Neural progenitor cell (in vitro differentiated cells): ENCODE measurements at regions not wholly inside any gene's neighbourhood (a gene's known extent, or its start where the extent isn't known, plus 50 kb on each side); places are given as distances from the start of the nearest gene placed in this dataset.

Experiments
- DNase-seq: peaks from one replicate; pipeline ENCODE4 v3.0.0-alpha.2; 2016; ENCODE audit warnings: low spot score
- H2AFZ ChIP-seq: fragments of 200-600 bp; sonication (generic); replicated peaks from 2 replicates; pipeline ENCODE4 v1.6.1; 2016; ENCODE audit warnings: antibody characterized with exemption
- H3F3A ChIP-seq: fragments of 200-600 bp; sonication (generic); 2 replicates; pipeline ENCODE4 v1.6.1; 2016; ENCODE audit warnings: antibody characterized with exemption, low read depth
- H3K27ac ChIP-seq: fragments of 200-600 bp; sonication (generic); 2 replicates; pipeline ENCODE4 v1.5.1; 2016; ENCODE audit warnings: mild to moderate bottlenecking
- H3K27me3 ChIP-seq: fragments of 200-600 bp; sonication (generic); 2 replicates; pipeline ENCODE4 v1.6.1; 2016; ENCODE audit warnings: mild to moderate bottlenecking, moderate library complexity
- H3K36me3 ChIP-seq: fragments of 200-600 bp; sonication (generic); 2 replicates; pipeline ENCODE4 v1.5.1; 2016
- H3K4me1 ChIP-seq: fragments of 200-600 bp; sonication (generic); 2 replicates; pipeline ENCODE4 v1.6.1; 2016; ENCODE audit warnings: mixed run types
- H3K4me2 ChIP-seq: fragments of 200-600 bp; sonication (generic); 2 replicates; pipeline ENCODE4 v1.6.1; 2016
- H3K4me3 ChIP-seq: fragments of 200-600 bp; sonication (generic); 2 replicates; pipeline ENCODE4 v1.5.1; 2016
- H3K79me2 ChIP-seq: fragments of 200-600 bp; sonication (generic); 2 replicates; pipeline ENCODE4 v1.6.1; 2016; ENCODE audit warnings: low read depth
- H3K9ac ChIP-seq: fragments of 200-600 bp; sonication (generic); 2 replicates; pipeline ENCODE4 v1.6.1; 2016
- H3K9me3 ChIP-seq: fragments of 200-600 bp; sonication (generic); 2 replicates; pipeline ENCODE4 v1.5.1; 2016; ENCODE audit warnings: low read depth
- H4K20me1 ChIP-seq: fragments of 200-600 bp; sonication (generic); 2 replicates; pipeline ENCODE4 v1.6.1; 2016; ENCODE audit warnings: low read depth
- H3K27ac Mint-ChIP-seq: 3 replicates; pipeline ENCODE4 v1.8.0; 2021; ENCODE audit warnings: mixed read lengths
- H3K27me3 Mint-ChIP-seq: 2 replicates; pipeline ENCODE4 v1.8.0; 2022; ENCODE audit warnings: low read depth, mild to moderate bottlenecking, inconsistent platforms, moderate library complexity, mixed read lengths; ENCODE audit not compliant: insufficient read depth
- H3K36me3 Mint-ChIP-seq: 3 replicates; pipeline ENCODE4 v1.8.0; 2021; ENCODE audit warnings: mixed read lengths
- H3K4me1 Mint-ChIP-seq: 3 replicates; pipeline ENCODE4 v1.8.0; 2021; ENCODE audit warnings: mixed read lengths
- H3K4me3 Mint-ChIP-seq: 3 replicates; pipeline ENCODE4 v1.8.0; 2021; ENCODE audit warnings: mild to moderate bottlenecking, moderate library complexity, mixed read lengths
- H3K9me3 Mint-ChIP-seq: 3 replicates; pipeline ENCODE4 v1.8.0; 2020; ENCODE audit warnings: mixed read lengths
- CTCF ChIP-seq: fragments of 200-600 bp; sonication (generic); IDR thresholded peaks from 2 replicates; pipeline ENCODE4 v1.5.1; 2017; ENCODE audit warnings: antibody characterized with exemption, mild to moderate bottlenecking
- EZH2 ChIP-seq: fragments of 200-600 bp; sonication (generic); IDR thresholded peaks from 2 replicates; pipeline ENCODE4 v1.6.1; 2017; ENCODE audit warnings: antibody characterized with exemption, mild to moderate bottlenecking, moderate library complexity
- EZH2phosphoT487 ChIP-seq: fragments of 200-600 bp; sonication (generic); IDR thresholded peaks from 2 replicates; pipeline ENCODE4 v1.6.1; 2017; ENCODE audit warnings: antibody characterized with exemption

- H3K36me3 Mint-ChIP-seq: no peaks in the 10 kb centered on the region
- H3K36me3 ChIP-seq: no peaks in the 10 kb centered on the region
Observed at GRCh38 chr12:90819709-90820108, 135.3 kb downstream of the CCER1 start.

GRCh38 chr12:90816353-90817089 is 138.5 kb downstream of the CCER1 start:
- Histone ChIP-seq H3K4me3 (no peak overlapping the region), H3K27ac (no peak overlapping the region), H3K9ac (no peak overlapping the region), H2AFZ (no peak overlapping the region), H3F3A (no peaks in the 10 kb centered on the region), H3K79me2 (no peaks in the 10 kb centered on the region), H3K27me3 (no peaks in the 10 kb centered on the region), H3K4me2 (no peak overlapping the region), H4K20me1 (no peaks in the 10 kb centered on the region), H3K9me3 (no peaks in the 10 kb centered on the region), H3K4me1 (no peaks in the 10 kb centered on the region), H3K36me3 (no peaks in the 10 kb centered on the region)
- H3K27me3 Mint-ChIP-seq: peaks cover 3% of the 10 kb centered on the region
- no peak for DNase-seq
- no peak for TF ChIP-seq CTCF
- TF ChIP-seq EZH2: no peak
- no peak for TF ChIP-seq EZH2phosphoT487
- H3K27ac Mint-ChIP-seq: no peak overlapping the region
- no peaks in the 10 kb centered on the region for H3K4me1 Mint-ChIP-seq
- no peak overlapping the region for H3K4me3 Mint-ChIP-seq
- no peaks in the 10 kb centered on the region for H3K9me3 Mint-ChIP-seq
- H3K36me3 Mint-ChIP-seq: no peaks in the 10 kb centered on the region

More at GRCh38 chr12:90819709-90820108, 135.3 kb downstream of the CCER1 start:
- TF ChIP-seq EZH2phosphoT487 (no peak), EZH2 (no peak), CTCF (no peak)
- H3K4me1 Mint-ChIP-seq: peaks cover 1% of the 10 kb centered on the region
- H3K9ac ChIP-seq: no peak overlapping the region
- no peaks in the 10 kb centered on the region for H4K20me1 ChIP-seq
- H3K9me3 ChIP-seq: no peaks in the 10 kb centered on the region
- H3K9me3 Mint-ChIP-seq: no peaks in the 10 kb centered on the region
- H3K4me2 ChIP-seq: no peak overlapping the region
- H2AFZ ChIP-seq: no peak overlapping the region
- no peak overlapping the region for H3K4me3 Mint-ChIP-seq
- H3K27ac Mint-ChIP-seq: no peak overlapping the region
- H3F3A ChIP-seq: no peaks in the 10 kb centered on the region
- no peaks in the 10 kb centered on the region for H3K27me3 ChIP-seq
- no peaks in the 10 kb centered on the region for H3K4me1 ChIP-seq
- no peak for DNase-seq
- peaks cover 3% of the 10 kb centered on the region for H3K27me3 Mint-ChIP-seq
- no peak overlapping the region for H3K4me3 ChIP-seq
- H3K27ac ChIP-seq: no peak overlapping the region
- H3K79me2 ChIP-seq: no peaks in the 10 kb centered on the region

- Histone ChIP-seq H3K79me2 (no peaks in the 10 kb centered on the region), H3K9ac (no peak overlapping the region), H2AFZ (no peak overlapping the region), H3K36me3 (no peaks in the 10 kb centered on the region), H3K27ac (no peak overlapping the region), H3K27me3 (no peaks in the 10 kb centered on the region), H3K4me3 (no peak overlapping the region), H3K9me3 (no peaks in the 10 kb centered on the region), H3K4me1 (no peaks in the 10 kb centered on the region), H4K20me1 (no peaks in the 10 kb centered on the region), H3F3A (no peaks in the 10 kb centered on the region), H3K4me2 (no peak overlapping the region)
- Mint-ChIP-seq H3K4me3 (no peak overlapping the region), H3K27ac (no peak overlapping the region), H3K4me1 (no peaks in the 10 kb centered on the region), H3K36me3 (no peaks in the 10 kb centered on the region), H3K27me3 (no peaks in the 10 kb centered on the region), H3K9me3 (no peaks in the 10 kb centered on the region)
- no peak for DNase-seq
- TF ChIP-seq EZH2phosphoT487 (no peak), EZH2 (no peak), CTCF (no peak)
Observed at GRCh38 chr12:90809940-90810339, 145.0 kb downstream of the CCER1 start.
